Right lobe of liver (tissue), 4 donors: ENCODE measurements at regions not wholly inside any gene's neighbourhood (a gene's known extent, or its start where the extent isn't known, plus 50 kb on each side); places are given as distances from the start of the nearest gene placed in this dataset.

Source experiments
- CTCF ChIP-seq, 4 donors: fragments of 200-600 bp in 3 of 4; fragments of 450-650 bp in 1 of 4; IDR thresholded peaks; one replicate each; pipeline versions ENCODE4 v1.5.1 to v1.8.0; 2016 to 2022; ENCODE audit warnings: antibody characterized with exemption in 4 of 4, mild to moderate bottlenecking in 2 of 4
- POLR2A ChIP-seq: fragments of 450-650 bp; IDR thresholded peaks from one replicate; pipeline ENCODE4 v1.6.1; 2017; ENCODE audit warnings: antibody characterized with exemption, mild to moderate bottlenecking
- donor health status: DM: no; HTN: no; CAD: no.
- donor health status: DM: no; HTN: no; CAD: no.
- donor health status: DM: no; HTN: yes; CAD: no.

GRCh38 chr5:147018812-147019211, 140.3 kb upstream of the PPP2R2B start:
- TF ChIP-seq CTCF (IDR thresholded peaks at IDR 0.05) (no peak), POLR2A (no peak)
